ENCODE measurements at regions not wholly inside any gene's neighbourhood (a gene's known extent, or its start where the extent isn't known, plus 50 kb on each side); places are given as distances from the start of the nearest gene placed in this dataset.

- Mint-ChIP-seq H3K27ac (ENCODE audit: low read depth, unreplicated experiment) (no peak overlapping the region), H3K4me1 (ENCODE audit: insufficient read depth, unreplicated experiment) (no peaks in the 10 kb centered on the region), H3K36me3 (ENCODE audit: insufficient read depth, unreplicated experiment) (no peaks in the 10 kb centered on the region), H3K27me3 (ENCODE audit: insufficient read depth, unreplicated experiment) (peaks cover 25% of the 10 kb centered on the region), H3K9me3 (ENCODE audit: unreplicated experiment) (no peaks in the 10 kb centered on the region), H3K4me3 (ENCODE audit: unreplicated experiment) (no peak overlapping the region)
- ChIA-PET CTCF (no interaction called here), POLR2A (no interaction called here)
- intact Hi-C loops (cut with micrococcal nuclease), result no loop called here
- TF ChIP-seq CTCF (IDR thresholded peaks at IDR 0.05; ENCODE audit: unreplicated experiment), result no peak
- no peak for DNase-seq (ENCODE audit: unreplicated experiment)
- no TSS peak for BruUV-seq (replicated peaks)
Observed at GRCh38 chr4:116529129-116529528, 556.2 kb downstream of the TRAM1L1 start.

GRCh38 chr4:116522922-116523321, 562.5 kb downstream of the TRAM1L1 start:
- BruUV-seq (replicated peaks), result no TSS peak
- intact Hi-C loops (cut with micrococcal nuclease), result no loop called here
- Mint-ChIP-seq H3K4me1 (ENCODE audit: insufficient read depth, unreplicated experiment) (no peaks in the 10 kb centered on the region), H3K4me3 (ENCODE audit: unreplicated experiment) (no peak overlapping the region), H3K27ac (ENCODE audit: low read depth, unreplicated experiment) (no peak overlapping the region), H3K36me3 (ENCODE audit: insufficient read depth, unreplicated experiment) (no peaks in the 10 kb centered on the region), H3K9me3 (ENCODE audit: unreplicated experiment) (peaks cover 8% of the 10 kb centered on the region), H3K27me3 (ENCODE audit: insufficient read depth, unreplicated experiment) (peaks cover 8% of the 10 kb centered on the region)
- DNase-seq (ENCODE audit: unreplicated experiment), result no peak
- CTCF ChIA-PET, result interaction anchor here (0.7 kb wide), 1 partner anchor 165 kb away, joined by 3 read pairs; no protein-coding TSS in a partner anchor
- no peak for TF ChIP-seq CTCF (IDR thresholded peaks at IDR 0.05; ENCODE audit: unreplicated experiment)
- POLR2A ChIA-PET, result interaction anchor here (0.5 kb wide), 1 partner anchor 61 kb away, joined by 3 read pairs; no protein-coding TSS in a partner anchor

DNA sequence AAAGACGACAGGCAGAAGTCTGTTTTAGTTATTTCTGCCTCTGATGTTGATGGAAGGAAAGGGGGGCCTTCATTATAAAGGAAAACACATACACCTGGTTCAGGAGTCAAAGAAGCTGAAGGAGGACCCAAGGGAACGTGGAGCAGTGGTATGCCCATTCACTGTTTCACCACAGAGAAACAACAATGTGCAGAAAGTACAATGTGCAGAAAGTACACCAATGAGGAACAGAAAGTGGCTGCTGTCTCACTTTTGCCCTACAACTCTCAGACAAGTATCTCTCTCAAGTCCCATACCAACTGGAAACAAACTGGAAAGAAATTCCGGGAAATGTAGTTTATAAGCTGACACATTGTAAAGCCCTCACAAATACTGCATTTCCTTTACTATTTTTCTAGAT, 564.5 kb downstream of the TRAM1L1 start:
- Mint-ChIP-seq H3K27me3 (ENCODE audit: insufficient read depth, unreplicated experiment) (no peaks in the 10 kb centered on the region), H3K36me3 (ENCODE audit: insufficient read depth, unreplicated experiment) (no peaks in the 10 kb centered on the region), H3K9me3 (ENCODE audit: unreplicated experiment) (peaks cover 8% of the 10 kb centered on the region), H3K27ac (ENCODE audit: low read depth, unreplicated experiment) (no peak overlapping the region), H3K4me1 (ENCODE audit: insufficient read depth, unreplicated experiment) (no peaks in the 10 kb centered on the region), H3K4me3 (ENCODE audit: unreplicated experiment) (no peak overlapping the region)
- TF ChIP-seq CTCF (IDR thresholded peaks at IDR 0.05; ENCODE audit: unreplicated experiment), result no peak
- intact Hi-C loops (cut with micrococcal nuclease), result no loop called here
- no TSS peak for BruUV-seq (replicated peaks)
- POLR2A ChIA-PET, result no interaction called here
- CTCF ChIA-PET, result no interaction called here
- no peak for DNase-seq (ENCODE audit: unreplicated experiment)

- Mint-ChIP-seq H3K9me3 (ENCODE audit: unreplicated experiment) (peaks cover 8% of the 10 kb centered on the region), H3K4me1 (ENCODE audit: insufficient read depth, unreplicated experiment) (no peaks in the 10 kb centered on the region), H3K27ac (ENCODE audit: low read depth, unreplicated experiment) (no peak overlapping the region), H3K27me3 (ENCODE audit: insufficient read depth, unreplicated experiment) (no peaks in the 10 kb centered on the region), H3K4me3 (ENCODE audit: unreplicated experiment) (no peak overlapping the region), H3K36me3 (ENCODE audit: insufficient read depth, unreplicated experiment) (no peaks in the 10 kb centered on the region)
- no TSS peak for BruUV-seq (replicated peaks)
- intact Hi-C loops (cut with micrococcal nuclease), result no loop called here
- ChIA-PET POLR2A (no interaction called here), CTCF (no interaction called here)
- DNase-seq (ENCODE audit: unreplicated experiment), result no peak
- no peak for TF ChIP-seq CTCF (IDR thresholded peaks at IDR 0.05; ENCODE audit: unreplicated experiment)
Observed at GRCh38 chr4:116516711-116517110, 568.7 kb downstream of the TRAM1L1 start.
